HCT116 (cell line): ENCODE measurements at regions not wholly inside any gene's neighbourhood (a gene's known extent, or its start where the extent isn't known, plus 50 kb on each side); places are given as distances from the start of the nearest gene placed in this dataset.

Experiments
- CTCF ChIP-seq, 3 experiments: fragments of 200-600 bp in 1 of 3; sonication (generic) in 1 of 3; IDR thresholded peaks in 2 of 3; conservative IDR thresholded peaks in 1 of 3; 2 replicates each; pipeline ENCODE4 v1.5.1; 2012 to 2017; ENCODE audit warnings: low read depth in 2 of 3, low read length in 2 of 3, antibody characterized with exemption in 1 of 3, borderline replicate concordance in 1 of 3, control low read depth in 1 of 3, mild to moderate bottlenecking in 1 of 3, mixed read lengths in 1 of 3, mixed run types in 1 of 3, moderate library complexity in 1 of 3; ENCODE audit not compliant: insufficient read depth in 1 of 3
- JUND ChIP-seq: IDR thresholded peaks from 2 replicates; pipeline ENCODE4 v1.6.1; 2012
- MAX ChIP-seq: IDR thresholded peaks from 2 replicates; pipeline ENCODE4 v1.6.1; 2012
- YY1 ChIP-seq: IDR thresholded peaks from 2 replicates; pipeline ENCODE4 v1.6.1; 2011; ENCODE audit warnings: low read length, low read depth, moderate library complexity, mild to moderate bottlenecking; ENCODE audit not compliant: insufficient replicate concordance; ENCODE audit errors: extremely low read depth

GRCh38 chr9:99348289-99348688 lies 126.2 kb downstream of the SEC61B start:
- TF ChIP-seq MAX: no peak
- TF ChIP-seq JUND: no peak
- TF ChIP-seq YY1: no peak
- TF ChIP-seq CTCF (IDR thresholded peaks at IDR 0.05 in 2 of 3, conservative IDR thresholded peaks at IDR 0.05 in 1 of 3; ENCODE audit: borderline replicate concordance in 1 of 3, insufficient read depth in 1 of 3, low read depth in 2 of 3, low read length in 2 of 3): no peak
